AG09309 (cell line): ENCODE measurements at regions not wholly inside any gene's neighbourhood (a gene's known extent, or its start where the extent isn't known, plus 50 kb on each side); places are given as distances from the start of the nearest gene placed in this dataset.

ENCODE experiments used
- DNase-seq: peaks from one replicate; pipeline ENCODE4 v3.0.0-alpha.2; 2010; ENCODE audit warnings: low read depth
- H3K4me3 ChIP-seq: 2 replicates; pipeline ENCODE4 v1.5.1; 2011; ENCODE audit warnings: mild to moderate bottlenecking, low read depth, low read length, moderate library complexity; ENCODE audit not compliant: control insufficient read depth
- TF ChIP-seq, protein P1 (sequence below): IDR thresholded peaks from 2 replicates; pipeline ENCODE4 v1.5.1; 2011; ENCODE audit warnings: mild to moderate bottlenecking, low read depth, low read length, inconsistent platforms; ENCODE audit not compliant: insufficient read depth, control insufficient read depth; ENCODE audit errors: missing control alignments

DNA sequence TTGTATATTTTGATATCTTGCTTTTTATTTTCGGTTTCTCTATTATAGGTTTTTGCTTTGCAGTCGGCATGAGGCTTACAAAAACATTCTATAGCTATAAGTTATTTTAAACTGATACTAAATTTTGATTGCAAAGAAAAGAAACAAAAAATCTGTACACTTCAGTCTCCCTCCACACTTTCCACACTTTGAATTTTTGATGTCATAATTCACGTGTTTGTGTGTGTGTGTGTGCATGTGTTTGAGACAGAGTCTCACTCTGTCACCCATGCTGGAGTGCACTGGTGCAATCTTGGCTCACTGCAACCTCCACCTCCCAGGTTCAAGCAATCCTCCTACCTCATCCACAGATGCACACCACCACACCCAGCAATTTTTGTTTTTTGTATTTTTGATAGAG lies 124.9 kb downstream of the MRPS30 start:
- TF ChIP-seq, protein P1, sequence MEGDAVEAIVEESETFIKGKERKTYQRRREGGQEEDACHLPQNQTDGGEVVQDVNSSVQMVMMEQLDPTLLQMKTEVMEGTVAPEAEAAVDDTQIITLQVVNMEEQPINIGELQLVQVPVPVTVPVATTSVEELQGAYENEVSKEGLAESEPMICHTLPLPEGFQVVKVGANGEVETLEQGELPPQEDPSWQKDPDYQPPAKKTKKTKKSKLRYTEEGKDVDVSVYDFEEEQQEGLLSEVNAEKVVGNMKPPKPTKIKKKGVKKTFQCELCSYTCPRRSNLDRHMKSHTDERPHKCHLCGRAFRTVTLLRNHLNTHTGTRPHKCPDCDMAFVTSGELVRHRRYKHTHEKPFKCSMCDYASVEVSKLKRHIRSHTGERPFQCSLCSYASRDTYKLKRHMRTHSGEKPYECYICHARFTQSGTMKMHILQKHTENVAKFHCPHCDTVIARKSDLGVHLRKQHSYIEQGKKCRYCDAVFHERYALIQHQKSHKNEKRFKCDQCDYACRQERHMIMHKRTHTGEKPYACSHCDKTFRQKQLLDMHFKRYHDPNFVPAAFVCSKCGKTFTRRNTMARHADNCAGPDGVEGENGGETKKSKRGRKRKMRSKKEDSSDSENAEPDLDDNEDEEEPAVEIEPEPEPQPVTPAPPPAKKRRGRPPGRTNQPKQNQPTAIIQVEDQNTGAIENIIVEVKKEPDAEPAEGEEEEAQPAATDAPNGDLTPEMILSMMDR = no peak
- no peak for DNase-seq
- H3K4me3 ChIP-seq = no peak overlapping the region

GRCh38 chr5:44935262-44935661 lies 126.5 kb downstream of the MRPS30 start:
- H3K4me3 ChIP-seq = no peak overlapping the region
- DNase-seq = no peak
- TF ChIP-seq, protein P1 = no peak

- H3K4me3 ChIP-seq = no peak overlapping the region
- DNase-seq = no peak
- TF ChIP-seq, protein P1 = no peak
Measured at GRCh38 chr5:44935871-44936270, 127.1 kb downstream of the MRPS30 start.

- no peak overlapping the region for H3K4me3 ChIP-seq
Measured at GRCh38 chr5:44942524-44943001, 133.8 kb downstream of the MRPS30 start.

GRCh38 chr5:44943647-44944046 lies 134.9 kb downstream of the MRPS30 start:
- no peak overlapping the region for H3K4me3 ChIP-seq
- no peak for DNase-seq
- TF ChIP-seq, protein P1 = no peak

More at GRCh38 chr5:44942524-44943001, 133.8 kb downstream of the MRPS30 start:
- no peak for DNase-seq
- TF ChIP-seq, protein P1 = no peak

- H3K4me3 ChIP-seq = no peak overlapping the region
- no peak for DNase-seq
- TF ChIP-seq, protein P1 = no peak
Measured at GRCh38 chr5:44945743-44946142, 137.0 kb downstream of the MRPS30 start.

DNA sequence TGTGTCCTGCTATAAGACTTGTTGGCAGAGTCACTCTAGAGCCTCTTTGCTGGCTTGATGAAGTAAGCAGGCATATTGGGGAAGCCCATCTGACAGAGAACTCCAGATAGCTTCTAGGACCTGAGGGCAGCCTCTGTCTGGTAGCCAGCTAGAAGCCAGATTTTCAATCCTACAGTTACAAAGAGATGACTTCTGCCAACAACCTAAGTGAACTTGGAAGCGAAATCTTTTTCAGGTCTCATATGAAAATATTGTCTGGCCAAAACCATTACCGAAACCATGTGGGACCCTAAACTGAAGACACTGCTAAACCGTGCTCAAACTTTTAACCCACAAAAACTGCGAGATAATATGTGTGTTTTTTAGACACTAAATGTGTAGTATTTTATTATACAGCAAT lies 140.9 kb downstream of the MRPS30 start:
- DNase-seq = no peak
- no peak overlapping the region for H3K4me3 ChIP-seq
- TF ChIP-seq, protein P1 = no peak
